GM23338 (cell line): ENCODE measurements at regions not wholly inside any gene's neighbourhood (a gene's known extent, or its start where the extent isn't known, plus 50 kb on each side); places are given as distances from the start of the nearest gene placed in this dataset.

Experiments
- ATAC-seq: fragments of 200-7000 bp; cut with Tn5 transposase; 3 replicates; pipeline ENCODE4 v1.9.1; 2020
- DNase-seq: peaks from one replicate; pipeline ENCODE4 v3.0.0-alpha.2; 2015; ENCODE audit warnings: low spot score
- H2AFZ ChIP-seq: fragments of 200-600 bp; sonication (generic); 2 replicates; pipeline ENCODE4 v1.8.0; 2016; ENCODE audit warnings: antibody characterized with exemption, mild to moderate bottlenecking, moderate library complexity
- H3F3A ChIP-seq: fragments of 200-600 bp; sonication (generic); replicated peaks from 2 replicates; pipeline ENCODE4 v1.8.0; 2017; ENCODE audit warnings: antibody characterized with exemption, mixed run types, low read depth
- H3K27ac ChIP-seq: fragments of 200-600 bp; sonication (generic); 2 replicates; pipeline ENCODE4 v1.6.1; 2016; ENCODE audit warnings: low read depth
- H3K27me3 ChIP-seq: fragments of 200-600 bp; sonication (generic); 2 replicates; pipeline ENCODE4 v1.8.0; 2016; ENCODE audit warnings: mild to moderate bottlenecking, mixed run types, moderate library complexity; ENCODE audit not compliant: insufficient read depth
- H3K36me3 ChIP-seq: fragments of 200-600 bp; sonication (generic); 2 replicates; pipeline ENCODE4 v1.8.0; 2016; ENCODE audit warnings: mild to moderate bottlenecking; ENCODE audit not compliant: insufficient read depth
- H3K4me1 ChIP-seq: fragments of 200-600 bp; sonication (generic); 2 replicates; pipeline ENCODE4 v1.8.0; 2016; ENCODE audit warnings: mild to moderate bottlenecking, moderate library complexity; ENCODE audit not compliant: insufficient read depth
- H3K4me2 ChIP-seq: fragments of 200-600 bp; sonication (generic); 2 replicates; pipeline ENCODE4 v1.7.1; 2017; ENCODE audit warnings: mixed run types
- H3K4me3 ChIP-seq: fragments of 200-600 bp; sonication (generic); 2 replicates; pipeline ENCODE4 v1.6.1; 2016; ENCODE audit warnings: mixed run types
- H3K79me2 ChIP-seq: fragments of 200-600 bp; sonication (generic); replicated peaks from 2 replicates; pipeline ENCODE4 v1.8.0; 2017; ENCODE audit warnings: mild to moderate bottlenecking; ENCODE audit not compliant: insufficient read depth
- H3K9me2 ChIP-seq: fragments of 200-600 bp; sonication (generic); 2 replicates; pipeline ENCODE4 v1.8.0; 2017; ENCODE audit not compliant: insufficient read depth
- H4K20me1 ChIP-seq: fragments of 200-600 bp; sonication (generic); replicated peaks from 2 replicates; pipeline ENCODE4 v1.8.0; 2017; ENCODE audit warnings: mild to moderate bottlenecking; ENCODE audit not compliant: insufficient read depth
- H3K27ac Mint-ChIP-seq: 2 replicates; pipeline ENCODE4 v1.8.0; 2020; ENCODE audit warnings: inconsistent platforms, mild to moderate bottlenecking, moderate library complexity, mixed read lengths
- H3K27me3 Mint-ChIP-seq: 3 replicates; pipeline ENCODE4 v1.8.0; 2022; ENCODE audit warnings: low read depth, mild to moderate bottlenecking, moderate library complexity, mixed read lengths, inconsistent platforms; ENCODE audit not compliant: insufficient read depth, poor library complexity
- H3K36me3 Mint-ChIP-seq: 3 replicates; pipeline ENCODE4 v1.8.0; 2021; ENCODE audit warnings: low read depth, mild to moderate bottlenecking, inconsistent platforms, moderate library complexity, mixed read lengths
- H3K4me1 Mint-ChIP-seq: 3 replicates; pipeline ENCODE4 v1.8.0; 2020; ENCODE audit warnings: mild to moderate bottlenecking, inconsistent platforms, mixed read lengths
- H3K4me3 Mint-ChIP-seq: 3 replicates; pipeline ENCODE4 v1.8.0; 2021; ENCODE audit warnings: moderate library complexity, mild to moderate bottlenecking, inconsistent platforms, mixed read lengths
- H3K9me3 Mint-ChIP-seq: 3 replicates; pipeline ENCODE4 v1.8.0; 2020; ENCODE audit warnings: moderate library complexity, mild to moderate bottlenecking, inconsistent platforms, mixed read lengths
- NANOG ChIP-seq: IDR thresholded peaks from 2 replicates; pipeline ENCODE4 v1.6.1; 2016; ENCODE audit warnings: antibody characterized with exemption, borderline replicate concordance
- ZNF114 ChIP-seq: fragments of 250-450 bp; sonication (Bioruptor Pico); IDR thresholded peaks from 2 replicates; pipeline ENCODE4 v1.5.0; 2020; ENCODE audit warnings: mild to moderate bottlenecking, moderate library complexity
- ZNF331 ChIP-seq: fragments of 250-450 bp; sonication (Bioruptor Pico); IDR thresholded peaks from 2 replicates; pipeline ENCODE4 v1.5.0; 2020; ENCODE audit warnings: low read depth, mild to moderate bottlenecking, moderate library complexity
- ZNF462 ChIP-seq: fragments of 250-450 bp; sonication (Bioruptor Pico); IDR thresholded peaks from 2 replicates; pipeline ENCODE4 v1.5.0; 2020; ENCODE audit warnings: mild to moderate bottlenecking, moderate library complexity
- TF ChIP-seq, protein P1 (sequence below): IDR thresholded peaks from 2 replicates; pipeline ENCODE4 v1.6.1; 2016; ENCODE audit warnings: antibody characterized with exemption
- TF ChIP-seq, protein P2 (sequence below): IDR thresholded peaks from one replicate; pipeline ENCODE4 v1.6.1; 2018; ENCODE audit warnings: antibody characterized with exemption; ENCODE audit not compliant: unreplicated experiment

DNA sequence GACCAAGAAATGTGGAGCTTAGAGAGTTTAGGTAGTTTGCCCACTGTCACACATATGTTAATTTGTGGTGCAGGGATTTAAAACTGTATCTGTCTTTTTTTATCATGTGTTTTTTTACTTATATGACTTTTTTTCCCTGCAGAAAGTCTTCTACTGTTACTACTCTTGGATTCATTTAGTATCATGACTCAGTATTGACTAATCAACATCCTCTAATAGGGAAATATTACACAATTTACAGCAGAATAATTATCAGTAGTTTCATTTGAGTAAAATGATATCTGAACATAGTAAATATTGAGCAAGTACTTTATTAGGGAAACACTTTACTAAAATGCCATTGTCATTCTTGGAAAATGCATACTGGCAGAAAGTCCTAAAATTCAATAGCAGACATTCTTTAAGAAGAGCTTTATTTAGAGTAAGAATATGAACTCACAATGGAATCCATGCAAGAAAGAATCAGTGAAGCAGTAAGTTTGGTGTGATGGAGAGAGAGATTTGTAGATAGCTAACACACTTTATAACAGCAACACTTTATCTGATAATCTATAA is 425.9 kb upstream of the SLC8A1 start (continued):
- TF ChIP-seq, protein P1, sequence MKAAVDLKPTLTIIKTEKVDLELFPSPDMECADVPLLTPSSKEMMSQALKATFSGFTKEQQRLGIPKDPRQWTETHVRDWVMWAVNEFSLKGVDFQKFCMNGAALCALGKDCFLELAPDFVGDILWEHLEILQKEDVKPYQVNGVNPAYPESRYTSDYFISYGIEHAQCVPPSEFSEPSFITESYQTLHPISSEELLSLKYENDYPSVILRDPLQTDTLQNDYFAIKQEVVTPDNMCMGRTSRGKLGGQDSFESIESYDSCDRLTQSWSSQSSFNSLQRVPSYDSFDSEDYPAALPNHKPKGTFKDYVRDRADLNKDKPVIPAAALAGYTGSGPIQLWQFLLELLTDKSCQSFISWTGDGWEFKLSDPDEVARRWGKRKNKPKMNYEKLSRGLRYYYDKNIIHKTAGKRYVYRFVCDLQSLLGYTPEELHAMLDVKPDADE = no peak
- TF ChIP-seq NANOG (no peak), ZNF331 (CRISPR knock-in tag) (no peak), ZNF114 (CRISPR knock-in tag) (no peak)
- TF ChIP-seq, protein P2, sequence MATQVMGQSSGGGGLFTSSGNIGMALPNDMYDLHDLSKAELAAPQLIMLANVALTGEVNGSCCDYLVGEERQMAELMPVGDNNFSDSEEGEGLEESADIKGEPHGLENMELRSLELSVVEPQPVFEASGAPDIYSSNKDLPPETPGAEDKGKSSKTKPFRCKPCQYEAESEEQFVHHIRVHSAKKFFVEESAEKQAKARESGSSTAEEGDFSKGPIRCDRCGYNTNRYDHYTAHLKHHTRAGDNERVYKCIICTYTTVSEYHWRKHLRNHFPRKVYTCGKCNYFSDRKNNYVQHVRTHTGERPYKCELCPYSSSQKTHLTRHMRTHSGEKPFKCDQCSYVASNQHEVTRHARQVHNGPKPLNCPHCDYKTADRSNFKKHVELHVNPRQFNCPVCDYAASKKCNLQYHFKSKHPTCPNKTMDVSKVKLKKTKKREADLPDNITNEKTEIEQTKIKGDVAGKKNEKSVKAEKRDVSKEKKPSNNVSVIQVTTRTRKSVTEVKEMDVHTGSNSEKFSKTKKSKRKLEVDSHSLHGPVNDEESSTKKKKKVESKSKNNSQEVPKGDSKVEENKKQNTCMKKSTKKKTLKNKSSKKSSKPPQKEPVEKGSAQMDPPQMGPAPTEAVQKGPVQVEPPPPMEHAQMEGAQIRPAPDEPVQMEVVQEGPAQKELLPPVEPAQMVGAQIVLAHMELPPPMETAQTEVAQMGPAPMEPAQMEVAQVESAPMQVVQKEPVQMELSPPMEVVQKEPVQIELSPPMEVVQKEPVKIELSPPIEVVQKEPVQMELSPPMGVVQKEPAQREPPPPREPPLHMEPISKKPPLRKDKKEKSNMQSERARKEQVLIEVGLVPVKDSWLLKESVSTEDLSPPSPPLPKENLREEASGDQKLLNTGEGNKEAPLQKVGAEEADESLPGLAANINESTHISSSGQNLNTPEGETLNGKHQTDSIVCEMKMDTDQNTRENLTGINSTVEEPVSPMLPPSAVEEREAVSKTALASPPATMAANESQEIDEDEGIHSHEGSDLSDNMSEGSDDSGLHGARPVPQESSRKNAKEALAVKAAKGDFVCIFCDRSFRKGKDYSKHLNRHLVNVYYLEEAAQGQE = no peak

DNA sequence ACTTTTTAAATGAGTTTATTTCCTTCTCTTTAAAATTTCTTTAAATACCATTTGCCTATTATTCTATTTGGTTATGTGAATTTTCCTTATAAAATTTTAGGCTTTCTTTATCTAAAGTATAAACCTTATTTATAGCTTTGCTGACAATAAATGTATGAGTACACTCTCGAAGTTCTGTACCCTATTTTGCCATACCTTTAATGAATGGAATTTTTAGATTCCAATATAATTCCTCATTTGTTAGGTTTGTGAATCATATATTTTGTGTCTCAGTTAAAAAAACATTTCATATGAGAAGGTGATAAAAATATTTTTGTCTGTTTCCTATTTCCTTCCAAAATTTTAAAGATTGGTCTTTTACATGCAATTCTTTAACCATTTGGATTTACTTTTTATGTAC is 427.4 kb upstream of the SLC8A1 start:
- Histone ChIP-seq H3F3A (no peaks in the 10 kb centered on the region), H2AFZ (no peak overlapping the region), H3K4me2 (no peak overlapping the region), H3K9me2 (0 out of 2 replicates have a peak, but pooled peaks cover 2% of the 10 kb centered on the region), H3K27ac (no peak overlapping the region), H3K4me3 (no peak overlapping the region), H3K36me3 (no peaks in the 10 kb centered on the region), H3K27me3 (no peaks in the 10 kb centered on the region), H4K20me1 (no peaks in the 10 kb centered on the region), H3K4me1 (no peaks in the 10 kb centered on the region), H3K79me2 (no peaks in the 10 kb centered on the region)
- no peak overlapping the region for H3K27ac Mint-ChIP-seq
- peaks cover 4% of the 10 kb centered on the region; the same call in 2 of the 3 replicates for H3K36me3 Mint-ChIP-seq
- H3K4me3 Mint-ChIP-seq = no peak overlapping the region
- ATAC-seq (no peak), DNase-seq (no peak)
- no peak for TF ChIP-seq ZNF462 (CRISPR knock-in tag)
- TF ChIP-seq, protein P2 = no peak
- H3K27me3 Mint-ChIP-seq = no peaks in the 10 kb centered on the region
- H3K4me1 Mint-ChIP-seq = no peaks in the 10 kb centered on the region
- H3K9me3 Mint-ChIP-seq = no peaks in the 10 kb centered on the region
